HepG2 (cell line): ENCODE measurements at regions not wholly inside any gene's neighbourhood (a gene's known extent, or its start where the extent isn't known, plus 50 kb on each side); places are given as distances from the start of the nearest gene placed in this dataset.

Experiments
- ATAC-seq: fragments of 200-7000 bp; cut with Tn5 transposase; 3 replicates; pipeline ENCODE4 v1.9.1; 2020; ENCODE audit warnings: mild to moderate bottlenecking, moderate library complexity
- BruUV-seq: library from RNA; stranded (reverse); fragments of 400-500 nt; replicated peaks from 2 replicates; lab custom pipeline; 2021; lab: Mats Ljungman, UMichigan
- CTCF ChIA-PET: fragments of 300-600 bp; formaldehyde crosslinking; extraction: SDS; loops from one replicate; lab custom pipeline; 2021; ENCODE audit warnings: low total read pairs, inconsistent platforms, low intra/inter-chr PET ratio; lab: Yijun Ruan, JAX
- POLR2A ChIA-PET: fragments of 350-600 bp; sonication (Branson Sonifier 250); formaldehyde crosslinking; loops from one replicate; lab custom pipeline; 2020; ENCODE audit warnings: antibody characterized with exemption, inconsistent platforms; lab: Yijun Ruan, JAX
- DNase-seq: peaks from one replicate; pipeline ENCODE4 v3.0.0-alpha.2; 2015; ENCODE audit warnings: low spot score
- FAIRE-seq: peaks from 3 replicates; lab custom pipeline; 2011; peaks lifted over from hg19 to GRCh38; lab: Jason Lieb, UNC
- H2AFZ ChIP-seq: one replicate; pipeline ENCODE4 v1.6.1; 2011; ENCODE audit warnings: low read length, inconsistent platforms
- H3K27ac ChIP-seq: fragments of 300-600 bp; 3 replicates; pipeline ENCODE4 v1.8.0; 2011; ENCODE audit warnings: mixed run types, mild to moderate bottlenecking, mixed read lengths, low read length, inconsistent platforms; ENCODE audit not compliant: insufficient read depth; ENCODE audit errors: extremely low read length
- H3K27me3 ChIP-seq, 2 experiments: fragments of 200-600 bp in 1 of 2; 2 replicates in 1 of 2; 3 replicates in 1 of 2; pipeline versions ENCODE4 v1.6.0 to v1.8.0; 2011; ENCODE audit warnings: low read length in 2 of 2, mild to moderate bottlenecking in 2 of 2, moderate library complexity in 2 of 2, inconsistent platforms in 1 of 2; ENCODE audit not compliant: insufficient read depth in 2 of 2, control insufficient read depth in 1 of 2
- H3K36me3 ChIP-seq, 2 experiments: fragments of 200-600 bp in 1 of 2; replicated peaks in 1 of 2; 2 replicates in 1 of 2; 3 replicates in 1 of 2; pipeline versions ENCODE4 v1.5.1 to v1.8.0; 2011; ENCODE audit warnings: low read length in 2 of 2, inconsistent platforms in 1 of 2; ENCODE audit not compliant: insufficient read depth in 2 of 2, control insufficient read depth in 1 of 2
- H3K4me1 ChIP-seq: 2 replicates; pipeline ENCODE4 v1.5.1; 2012; ENCODE audit warnings: low read length, inconsistent platforms; ENCODE audit not compliant: insufficient read depth
- H3K4me2 ChIP-seq: 2 replicates; pipeline ENCODE4 v1.6.0; 2011; ENCODE audit warnings: low read depth, low read length, inconsistent platforms
- H3K4me3 ChIP-seq, 3 experiments: fragments of 200-600 bp in 1 of 3; sonication (generic), shearing (Covaris generic) in 1 of 3; replicated peaks in 1 of 3; 2 replicates each; pipeline ENCODE4 v1.5.1; 2011 to 2016; ENCODE audit warnings: low read length in 3 of 3, inconsistent platforms in 2 of 3, low read depth in 2 of 3, mild to moderate bottlenecking in 2 of 3, control low read depth in 1 of 3, mixed read lengths in 1 of 3; ENCODE audit not compliant: insufficient read depth in 1 of 3
- H3K79me2 ChIP-seq: one replicate; pipeline ENCODE4 v1.6.1; 2011; ENCODE audit warnings: low read length, inconsistent platforms; ENCODE audit not compliant: insufficient read depth
- H3K9ac ChIP-seq: 2 replicates; pipeline ENCODE4 v1.6.0; 2011; ENCODE audit warnings: mild to moderate bottlenecking, low read depth, low read length, inconsistent platforms; ENCODE audit not compliant: insufficient read depth
- H3K9me3 ChIP-seq: 2 replicates; pipeline ENCODE4 v1.5.1; 2012; ENCODE audit warnings: mild to moderate bottlenecking, low read length
- H4K20me1 ChIP-seq: 2 replicates; pipeline ENCODE4 v1.6.0; 2011; ENCODE audit warnings: inconsistent platforms, mild to moderate bottlenecking, low read length, moderate library complexity; ENCODE audit not compliant: insufficient read depth
- TAF1 ChIP-seq: sonication (generic); formaldehyde crosslinking; IDR thresholded peaks from 2 replicates; pipeline ENCODE4 v1.4.0; 2020; ENCODE audit warnings: missing genetic modification reagents
- TERF1 ChIP-seq: sonication (generic); formaldehyde crosslinking; IDR thresholded peaks from 2 replicates; pipeline ENCODE4 v1.8.0; 2022; ENCODE audit warnings: mild to moderate bottlenecking, missing genetic modification reagents, moderate library complexity
- ZKSCAN5 ChIP-seq: sonication (generic); formaldehyde crosslinking; IDR thresholded peaks from 2 replicates; pipeline ENCODE4 v1.5.1; 2020; ENCODE audit warnings: mild to moderate bottlenecking, missing genetic modification reagents
- ZNF160 ChIP-seq: sonication (generic); formaldehyde crosslinking; IDR thresholded peaks from 2 replicates; pipeline ENCODE4 v1.8.0; 2022; ENCODE audit warnings: mild to moderate bottlenecking, inconsistent platforms, missing genetic modification reagents
- ZNF3 ChIP-seq: IDR thresholded peaks from 2 replicates; pipeline ENCODE4 v1.7.0; 2017; ENCODE audit warnings: inconsistent platforms
- ZNF484 ChIP-seq: sonication (generic); formaldehyde crosslinking; IDR thresholded peaks from 2 replicates; pipeline ENCODE4 v1.5.1; 2020; ENCODE audit warnings: mild to moderate bottlenecking, low read depth, missing genetic modification reagents, borderline replicate concordance
- ZNF496 ChIP-seq: sonication (generic); formaldehyde crosslinking; IDR thresholded peaks from 2 replicates; pipeline ENCODE4 v1.8.1; 2023; ENCODE audit warnings: mild to moderate bottlenecking, moderate library complexity, missing genetic modification reagents; ENCODE audit not compliant: insufficient replicate concordance
- ZNF572 ChIP-seq: sonication (generic); formaldehyde crosslinking; IDR thresholded peaks from 2 replicates; pipeline ENCODE4 v1.5.1; 2020; ENCODE audit warnings: mild to moderate bottlenecking, missing genetic modification reagents
- ZNF816 ChIP-seq: sonication (generic); formaldehyde crosslinking; IDR thresholded peaks from 2 replicates; pipeline ENCODE4 v1.8.0; 2022; ENCODE audit warnings: missing genetic modification reagents, mild to moderate bottlenecking, borderline replicate concordance
- ZSCAN9 ChIP-seq: IDR thresholded peaks from 2 replicates; pipeline ENCODE4 v1.6.1; 2016; ENCODE audit warnings: borderline replicate concordance
- WGBS: methylation state at CpG from one replicate; pipeline ENCODE4 v1.1.6; 2017; ENCODE audit warnings: low lambda C conversion rate; 5-methylcytosine and 5-hydroxymethylcytosine counted together
- in situ Hi-C: cut with HindIII; loops from 2 replicates; pipeline ENCODE4 v1.10.0; 2017; ENCODE audit warnings: low pct_unique_long_range_greater_than_20kb; ENCODE audit not compliant: extremely low pct_ligation_motif_present
- intact Hi-C: fragments of 100-400 bp; cut with micrococcal nuclease; formaldehyde crosslinking; loops from one replicate; pipeline ENCODE4 v1.10.0; 2022; ENCODE audit not compliant: unreplicated experiment

- H2AFZ ChIP-seq: no peak overlapping the region
- intact Hi-C loops (no loop called here), in situ Hi-C loops (no loop called here)
- H3K9me3 ChIP-seq: no peaks in the 10 kb centered on the region
- ATAC-seq: no peak
- CTCF ChIA-PET: no interaction called here
- no peak overlapping the region for H3K4me2 ChIP-seq
- no peaks in the 10 kb centered on the region for H3K4me1 ChIP-seq
- no peaks in the 10 kb centered on the region for H4K20me1 ChIP-seq
- no peak for TF ChIP-seq TERF1 (CRISPR knock-in tag)
- no peak for TF ChIP-seq ZNF160 (CRISPR knock-in tag)
- no peak for TF ChIP-seq ZSCAN9 (CRISPR knock-in tag)
- no peak for TF ChIP-seq ZNF816 (CRISPR knock-in tag)
- TF ChIP-seq ZNF3 (CRISPR knock-in tag): no peak
- no peak for TF ChIP-seq ZNF484 (CRISPR knock-in tag)
- TF ChIP-seq ZKSCAN5 (CRISPR knock-in tag): no peak
- TF ChIP-seq ZNF572 (CRISPR knock-in tag): no peak
- TF ChIP-seq ZNF496: no peak
- TF ChIP-seq TAF1 (CRISPR knock-in tag): no peak
- no TSS peak for BruUV-seq
- H3K4me3 ChIP-seq: no peak overlapping the region
- no peak for FAIRE-seq
- no peak for DNase-seq
- POLR2A ChIA-PET: no interaction called here
- H3K79me2 ChIP-seq: no peaks in the 10 kb centered on the region
- H3K27me3 ChIP-seq: peaks cover 0 to 11% of the 10 kb centered on the region in 2 experiments; a peak in 1 of 5 replicates
- no peak overlapping the region for H3K9ac ChIP-seq
- 35% methylated on average over 8 of the region's 8 CpGs for WGBS
- no peaks in the 10 kb centered on the region for H3K36me3 ChIP-seq
- no peak overlapping the region for H3K27ac ChIP-seq
Measured at GRCh38 chr2:118241128-118241527, 152.9 kb downstream of the INSIG2 start.
